ENCODE measurements at regions not wholly inside any gene's neighbourhood (a gene's known extent, or its start where the extent isn't known, plus 50 kb on each side); places are given as distances from the start of the nearest gene placed in this dataset.

DNA sequence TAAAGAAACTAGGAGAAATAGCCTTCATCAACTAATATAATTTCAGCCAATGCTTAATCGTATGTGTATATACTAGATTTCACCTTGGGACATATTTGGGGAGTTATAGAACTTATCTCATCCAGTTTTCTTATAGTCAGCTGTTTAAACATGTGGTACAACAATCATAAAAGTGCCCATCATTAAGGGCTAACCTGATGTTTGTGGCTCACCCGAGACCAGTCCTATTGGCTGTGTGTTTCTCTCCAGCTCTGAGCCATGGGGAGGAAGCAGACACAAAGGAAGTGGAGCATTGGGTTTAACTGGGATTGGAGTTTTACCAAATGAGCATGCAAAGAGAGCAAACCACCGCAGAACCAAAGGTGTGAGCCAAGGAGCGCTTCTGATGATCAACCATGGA is 114.3 kb upstream of the KLF12 start (continued):
- TF ChIP-seq, protein P1, sequence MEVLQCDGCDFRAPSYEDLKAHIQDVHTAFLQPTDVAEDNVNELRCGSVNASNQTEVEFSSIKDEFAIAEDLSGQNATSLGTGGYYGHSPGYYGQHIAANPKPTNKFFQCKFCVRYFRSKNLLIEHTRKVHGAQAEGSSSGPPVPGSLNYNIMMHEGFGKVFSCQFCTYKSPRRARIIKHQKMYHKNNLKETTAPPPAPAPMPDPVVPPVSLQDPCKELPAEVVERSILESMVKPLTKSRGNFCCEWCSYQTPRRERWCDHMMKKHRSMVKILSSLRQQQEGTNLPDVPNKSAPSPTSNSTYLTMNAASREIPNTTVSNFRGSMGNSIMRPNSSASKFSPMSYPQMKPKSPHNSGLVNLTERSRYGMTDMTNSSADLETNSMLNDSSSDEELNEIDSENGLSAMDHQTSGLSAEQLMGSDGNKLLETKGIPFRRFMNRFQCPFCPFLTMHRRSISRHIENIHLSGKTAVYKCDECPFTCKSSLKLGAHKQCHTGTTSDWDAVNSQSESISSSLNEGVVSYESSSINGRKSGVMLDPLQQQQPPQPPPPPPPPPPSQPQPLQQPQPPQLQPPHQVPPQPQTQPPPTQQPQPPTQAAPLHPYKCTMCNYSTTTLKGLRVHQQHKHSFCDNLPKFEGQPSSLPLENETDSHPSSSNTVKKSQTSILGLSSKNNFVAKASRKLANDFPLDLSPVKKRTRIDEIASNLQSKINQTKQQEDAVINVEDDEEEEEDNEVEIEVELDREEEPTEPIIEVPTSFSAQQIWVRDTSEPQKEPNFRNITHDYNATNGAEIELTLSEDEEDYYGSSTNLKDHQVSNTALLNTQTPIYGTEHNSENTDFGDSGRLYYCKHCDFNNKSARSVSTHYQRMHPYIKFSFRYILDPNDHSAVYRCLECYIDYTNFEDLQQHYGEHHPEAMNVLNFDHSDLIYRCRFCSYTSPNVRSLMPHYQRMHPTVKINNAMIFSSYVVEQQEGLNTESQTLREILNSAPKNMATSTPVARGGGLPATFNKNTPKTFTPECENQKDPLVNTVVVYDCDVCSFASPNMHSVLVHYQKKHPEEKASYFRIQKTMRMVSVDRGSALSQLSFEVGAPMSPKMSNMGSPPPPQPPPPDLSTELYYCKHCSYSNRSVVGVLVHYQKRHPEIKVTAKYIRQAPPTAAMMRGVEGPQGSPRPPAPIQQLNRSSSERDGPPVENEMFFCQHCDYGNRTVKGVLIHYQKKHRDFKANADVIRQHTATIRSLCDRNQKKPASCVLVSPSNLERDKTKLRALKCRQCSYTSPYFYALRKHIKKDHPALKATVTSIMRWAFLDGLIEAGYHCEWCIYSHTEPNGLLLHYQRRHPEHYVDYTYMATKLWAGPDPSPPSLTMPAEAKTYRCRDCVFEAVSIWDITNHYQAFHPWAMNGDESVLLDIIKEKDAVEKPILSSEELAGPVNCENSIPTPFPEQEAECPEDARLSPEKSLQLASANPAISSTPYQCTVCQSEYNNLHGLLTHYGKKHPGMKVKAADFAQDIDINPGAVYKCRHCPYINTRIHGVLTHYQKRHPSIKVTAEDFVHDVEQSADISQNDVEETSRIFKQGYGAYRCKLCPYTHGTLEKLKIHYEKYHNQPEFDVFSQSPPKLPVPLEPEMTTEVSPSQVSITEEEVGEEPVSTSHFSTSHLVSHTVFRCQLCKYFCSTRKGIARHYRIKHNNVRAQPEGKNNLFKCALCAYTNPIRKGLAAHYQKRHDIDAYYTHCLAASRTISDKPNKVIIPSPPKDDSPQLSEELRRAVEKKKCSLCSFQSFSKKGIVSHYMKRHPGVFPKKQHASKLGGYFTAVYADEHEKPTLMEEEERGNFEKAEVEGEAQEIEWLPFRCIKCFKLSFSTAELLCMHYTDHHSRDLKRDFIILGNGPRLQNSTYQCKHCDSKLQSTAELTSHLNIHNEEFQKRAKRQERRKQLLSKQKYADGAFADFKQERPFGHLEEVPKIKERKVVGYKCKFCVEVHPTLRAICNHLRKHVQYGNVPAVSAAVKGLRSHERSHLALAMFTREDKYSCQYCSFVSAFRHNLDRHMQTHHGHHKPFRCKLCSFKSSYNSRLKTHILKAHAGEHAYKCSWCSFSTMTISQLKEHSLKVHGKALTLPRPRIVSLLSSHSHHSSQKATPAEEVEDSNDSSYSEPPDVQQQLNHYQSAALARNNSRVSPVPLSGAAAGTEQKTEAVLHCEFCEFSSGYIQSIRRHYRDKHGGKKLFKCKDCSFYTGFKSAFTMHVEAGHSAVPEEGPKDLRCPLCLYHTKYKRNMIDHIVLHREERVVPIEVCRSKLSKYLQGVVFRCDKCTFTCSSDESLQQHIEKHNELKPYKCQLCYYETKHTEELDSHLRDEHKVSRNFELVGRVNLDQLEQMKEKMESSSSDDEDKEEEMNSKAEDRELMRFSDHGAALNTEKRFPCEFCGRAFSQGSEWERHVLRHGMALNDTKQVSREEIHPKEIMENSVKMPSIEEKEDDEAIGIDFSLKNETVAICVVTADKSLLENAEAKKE (CRISPR knock-in tag; IDR thresholded peaks at IDR 0.05), result no peak
- no peak for TF ChIP-seq CREB1 (CRISPR knock-in tag; IDR thresholded peaks at IDR 0.05; ENCODE audit: low read depth)
- no peak for TF ChIP-seq JUNB (IDR thresholded peaks at IDR 0.05; ENCODE audit: unreplicated experiment)
- TF ChIP-seq, protein P2, sequence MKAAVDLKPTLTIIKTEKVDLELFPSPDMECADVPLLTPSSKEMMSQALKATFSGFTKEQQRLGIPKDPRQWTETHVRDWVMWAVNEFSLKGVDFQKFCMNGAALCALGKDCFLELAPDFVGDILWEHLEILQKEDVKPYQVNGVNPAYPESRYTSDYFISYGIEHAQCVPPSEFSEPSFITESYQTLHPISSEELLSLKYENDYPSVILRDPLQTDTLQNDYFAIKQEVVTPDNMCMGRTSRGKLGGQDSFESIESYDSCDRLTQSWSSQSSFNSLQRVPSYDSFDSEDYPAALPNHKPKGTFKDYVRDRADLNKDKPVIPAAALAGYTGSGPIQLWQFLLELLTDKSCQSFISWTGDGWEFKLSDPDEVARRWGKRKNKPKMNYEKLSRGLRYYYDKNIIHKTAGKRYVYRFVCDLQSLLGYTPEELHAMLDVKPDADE (IDR thresholded peaks at IDR 0.05), result no peak
- no peak for TF ChIP-seq ZNF331 (CRISPR knock-in tag; IDR thresholded peaks at IDR 0.05; ENCODE audit: low read depth)
- TF ChIP-seq NANOG (IDR thresholded peaks at IDR 0.05; ENCODE audit: borderline replicate concordance), result no peak
- no peak for TF ChIP-seq ZNF114 (CRISPR knock-in tag; IDR thresholded peaks at IDR 0.05)
- no peak for TF ChIP-seq EZH2phosphoT487 (IDR thresholded peaks at IDR 0.05; ENCODE audit: unreplicated experiment)
- no peak for TF ChIP-seq EZH2 (IDR thresholded peaks at IDR 0.05; ENCODE audit: low read depth, unreplicated experiment)

DNA sequence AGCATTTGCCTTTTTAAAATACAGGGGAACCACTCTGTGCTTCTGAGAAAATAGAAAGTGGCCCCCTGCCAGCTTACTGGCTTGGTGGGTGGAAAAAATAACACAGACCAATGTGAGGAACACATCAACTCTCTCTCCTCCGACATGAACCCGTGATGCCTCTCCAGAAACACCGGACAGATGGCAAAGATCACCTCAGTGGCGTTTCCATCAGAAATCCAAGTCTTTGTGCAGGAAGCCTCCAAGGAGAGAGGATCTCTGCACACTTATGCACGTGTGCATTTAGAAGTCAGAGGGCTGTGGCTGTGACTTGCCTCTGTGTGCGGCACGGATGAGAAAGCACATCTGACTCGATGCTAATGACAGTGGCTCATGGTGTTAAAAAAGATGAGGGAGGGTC is 112.3 kb upstream of the KLF12 start:
- no peaks in the 10 kb centered on the region for H3K4me1 ChIP-seq (ENCODE audit: insufficient read depth)
- ATAC-seq (no peak), DNase-seq (ENCODE audit: low spot score) (no peak)
- H3F3A ChIP-seq (replicated peaks; ENCODE audit: low read depth), result no peaks in the 10 kb centered on the region
- no peaks in the 10 kb centered on the region; the same call in 1 of the 2 replicates for H3K9me2 ChIP-seq (ENCODE audit: insufficient read depth)
- no peaks in the 10 kb centered on the region for H3K36me3 ChIP-seq (ENCODE audit: insufficient read depth)
- H3K4me2 ChIP-seq, result no peak overlapping the region
- no peak overlapping the region for H2AFZ ChIP-seq
- Mint-ChIP-seq H3K4me3 (no peak overlapping the region), H3K36me3 (ENCODE audit: low read depth) (peaks cover 5% of the 10 kb centered on the region; the same call in 2 of the 3 replicates), H3K9me3 (no peaks in the 10 kb centered on the region), H3K27me3 (ENCODE audit: insufficient read depth, low read depth, poor library complexity) (peaks cover 1% of the 10 kb centered on the region), H3K4me1 (peaks cover 6% of the 10 kb centered on the region; the same call in 2 of the 3 replicates), H3K27ac (no peak overlapping the region)
- no peaks in the 10 kb centered on the region for H3K27me3 ChIP-seq (ENCODE audit: insufficient read depth)
- H3K79me2 ChIP-seq (replicated peaks; ENCODE audit: insufficient read depth), result no peaks in the 10 kb centered on the region
- no peaks in the 10 kb centered on the region for H4K20me1 ChIP-seq (replicated peaks; ENCODE audit: insufficient read depth)
- H3K27ac ChIP-seq (ENCODE audit: low read depth), result no peak overlapping the region
- no peak overlapping the region for H3K4me3 ChIP-seq
- TF ChIP-seq ZNF114 (CRISPR knock-in tag; IDR thresholded peaks at IDR 0.05) (no peak), EZH2phosphoT487 (IDR thresholded peaks at IDR 0.05; ENCODE audit: unreplicated experiment) (no peak)
